Cardiac fibroblast (primary cell): ENCODE measurements at regions not wholly inside any gene's neighbourhood (a gene's known extent, or its start where the extent isn't known, plus 50 kb on each side); places are given as distances from the start of the nearest gene placed in this dataset.

Experiments
- DNase-seq, 2 donors: peaks; one replicate each; pipeline versions ENCODE4 v3.0.0 to v3.0.0-alpha.2; 2010; ENCODE audit warnings: low read depth in 2 of 2
- H3K4me3 ChIP-seq, 2 donors: replicated peaks in 1 of 2; 1 replicate in 1 of 2; 2 replicates in 1 of 2; pipeline ENCODE4 v1.5.1; 2011; ENCODE audit warnings: low read depth in 2 of 2, low read length in 2 of 2, mild to moderate bottlenecking in 2 of 2, moderate library complexity in 1 of 2
- TF ChIP-seq, protein P1 (sequence below): IDR thresholded peaks from one replicate; pipeline ENCODE4 v1.5.1; 2011; ENCODE audit warnings: low read depth, mild to moderate bottlenecking, low read length, inconsistent platforms

DNA sequence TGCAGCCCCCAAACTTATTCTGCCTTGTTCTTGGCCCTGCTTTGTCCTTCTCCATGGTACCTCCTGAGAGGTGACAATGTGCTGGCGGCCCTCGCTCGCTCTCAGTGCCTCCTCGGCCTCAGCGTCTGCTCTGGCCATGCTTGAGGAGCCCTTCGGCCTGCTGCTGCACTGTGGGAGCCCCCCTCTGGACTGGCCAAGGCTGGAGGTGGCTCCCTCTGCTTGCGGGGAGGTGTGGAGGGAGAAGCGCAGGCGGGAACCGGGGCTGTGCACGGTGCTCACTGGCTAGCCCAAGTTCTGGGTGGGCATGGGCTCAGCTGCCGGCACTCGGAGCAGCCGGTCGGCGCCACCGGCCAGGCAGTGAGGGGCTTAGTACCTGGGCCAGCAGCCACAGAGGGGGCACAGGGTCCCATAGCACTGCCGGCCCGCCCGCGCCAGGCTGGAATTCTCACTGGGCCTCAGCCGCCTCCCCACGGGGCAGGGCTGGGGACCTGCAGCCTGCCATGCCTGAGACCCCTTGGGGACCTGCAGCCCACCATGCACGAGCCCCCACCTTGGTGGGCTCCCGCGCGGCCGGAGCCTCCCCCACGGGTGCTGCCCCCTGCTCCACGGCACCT lies 55.9 kb upstream of the RALGAPA2 start:
- DNase-seq = no peak
- no peak overlapping the region for H3K4me3 ChIP-seq
- TF ChIP-seq, protein P1, sequence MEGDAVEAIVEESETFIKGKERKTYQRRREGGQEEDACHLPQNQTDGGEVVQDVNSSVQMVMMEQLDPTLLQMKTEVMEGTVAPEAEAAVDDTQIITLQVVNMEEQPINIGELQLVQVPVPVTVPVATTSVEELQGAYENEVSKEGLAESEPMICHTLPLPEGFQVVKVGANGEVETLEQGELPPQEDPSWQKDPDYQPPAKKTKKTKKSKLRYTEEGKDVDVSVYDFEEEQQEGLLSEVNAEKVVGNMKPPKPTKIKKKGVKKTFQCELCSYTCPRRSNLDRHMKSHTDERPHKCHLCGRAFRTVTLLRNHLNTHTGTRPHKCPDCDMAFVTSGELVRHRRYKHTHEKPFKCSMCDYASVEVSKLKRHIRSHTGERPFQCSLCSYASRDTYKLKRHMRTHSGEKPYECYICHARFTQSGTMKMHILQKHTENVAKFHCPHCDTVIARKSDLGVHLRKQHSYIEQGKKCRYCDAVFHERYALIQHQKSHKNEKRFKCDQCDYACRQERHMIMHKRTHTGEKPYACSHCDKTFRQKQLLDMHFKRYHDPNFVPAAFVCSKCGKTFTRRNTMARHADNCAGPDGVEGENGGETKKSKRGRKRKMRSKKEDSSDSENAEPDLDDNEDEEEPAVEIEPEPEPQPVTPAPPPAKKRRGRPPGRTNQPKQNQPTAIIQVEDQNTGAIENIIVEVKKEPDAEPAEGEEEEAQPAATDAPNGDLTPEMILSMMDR = no peak

DNA sequence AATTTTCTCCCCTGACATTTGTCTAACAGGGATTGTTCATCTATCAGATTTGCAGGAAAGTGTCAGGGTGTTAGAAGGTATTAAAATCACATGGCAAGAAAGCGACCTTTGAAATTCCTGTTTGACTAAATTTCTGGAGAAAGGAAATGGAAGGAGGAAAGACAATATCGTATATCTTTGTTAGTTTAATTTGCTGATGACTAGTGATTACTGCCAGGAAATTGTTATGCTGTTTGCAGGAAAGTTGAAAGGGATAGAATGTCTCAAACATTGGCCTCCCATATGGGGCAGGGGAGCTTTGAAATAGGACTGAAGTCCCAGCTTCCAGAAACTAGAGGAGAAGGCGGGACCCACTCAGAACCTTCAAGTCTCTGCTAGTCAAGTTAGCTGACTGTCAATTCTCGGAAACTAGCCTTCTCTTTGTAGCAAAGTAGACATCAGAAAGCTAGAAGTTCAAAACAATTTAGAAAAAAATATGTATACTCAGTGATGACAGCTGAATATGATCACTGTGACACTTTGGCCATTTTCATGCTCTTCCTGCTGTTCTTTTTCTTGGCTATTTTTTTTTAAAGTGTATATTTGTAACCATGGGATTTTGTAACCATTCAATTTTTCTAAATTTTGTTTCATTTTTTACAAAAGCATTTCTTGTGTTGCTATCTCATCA lies 53.4 kb upstream of the RALGAPA2 start:
- TF ChIP-seq, protein P1 = no peak
- DNase-seq = no peak
- no peak overlapping the region for H3K4me3 ChIP-seq

GRCh38 chr20:20763650-20764049 lies 51.2 kb upstream of the RALGAPA2 start:
- no peak for DNase-seq
- H3K4me3 ChIP-seq = no peak overlapping the region
- TF ChIP-seq, protein P1 = no peak
